ENCODE measurements at regions not wholly inside any gene's neighbourhood (a gene's known extent, or its start where the extent isn't known, plus 50 kb on each side); places are given as distances from the start of the nearest gene placed in this dataset.

GRCh38 chr11:81913793-81914192 is 819.9 kb downstream of the FAM181B start:
- no peak for TF ChIP-seq CTCF (IDR thresholded peaks at IDR 0.05)
- TF ChIP-seq POLR2A (IDR thresholded peaks at IDR 0.05) = no peak
